Gastrocnemius medialis (tissue), 4 donors: ENCODE measurements at regions not wholly inside any gene's neighbourhood (a gene's known extent, or its start where the extent isn't known, plus 50 kb on each side); places are given as distances from the start of the nearest gene placed in this dataset.

ENCODE experiments used
- ATAC-seq, 2 donors: fragments of 150-250 bp; one replicate each; pipeline ENCODE4 v1.9.1; 2016
- DNase-seq, 2 donors: peaks; one replicate each; pipeline ENCODE4 v3.0.0-alpha.2; 2019
- H3K27ac ChIP-seq, 4 donors: fragments of 200-600 bp; sonication (generic); 1 replicate in 1 of 4; 2 replicates in 3 of 4; pipeline ENCODE4 v1.5.1; 2016 to 2018; ENCODE audit warnings: mild to moderate bottlenecking in 2 of 4, moderate library complexity in 1 of 4
- H3K27me3 ChIP-seq, 3 donors: fragments of 200-600 bp; sonication (generic) in 2 of 3; 1 replicate in 1 of 3; 2 replicates in 2 of 3; pipeline versions ENCODE4 v1.5.1 to v1.6.0; 2016 to 2019; ENCODE audit warnings: mild to moderate bottlenecking in 1 of 3, moderate library complexity in 1 of 3
- H3K36me3 ChIP-seq, 2 donors: fragments of 200-600 bp; sonication (generic) in 1 of 2; one replicate each; pipeline ENCODE4 v1.5.1; 2017 to 2018
- H3K4me1 ChIP-seq, 2 donors: fragments of 200-600 bp; sonication (generic) in 1 of 2; one replicate each; pipeline ENCODE4 v1.5.1; 2016 to 2017; ENCODE audit warnings: mild to moderate bottlenecking in 2 of 2
- H3K4me3 ChIP-seq, 4 donors: fragments of 200-600 bp; sonication (generic) in 3 of 4; 1 replicate in 1 of 4; 2 replicates in 3 of 4; pipeline ENCODE4 v1.5.1; 2016 to 2019; ENCODE audit warnings: mild to moderate bottlenecking in 2 of 4
- H3K9me3 ChIP-seq, 3 donors: fragments of 200-600 bp; sonication (generic) in 2 of 3; 1 replicate in 1 of 3; 2 replicates in 2 of 3; pipeline ENCODE4 v1.5.1; 2016 to 2019
- POLR2A ChIP-seq, 2 donors: fragments of 450-650 bp; IDR thresholded peaks; one replicate each; pipeline ENCODE4 v1.6.1; 2017; ENCODE audit warnings: antibody characterized with exemption in 2 of 2, mild to moderate bottlenecking in 2 of 2, moderate library complexity in 2 of 2
- in situ Hi-C, 4 donors: fragments of 200-750 bp; cut with MboI; loops; one replicate each; pipeline versions ENCODE4 v1.15.0 to v1.8.0; 2017; ENCODE audit warnings: low sequenced_read_pairs in 4 of 4
- intact Hi-C: fragments of 100-400 bp; cut with DNase I; formaldehyde crosslinking; loops from one replicate; pipeline ENCODE4 v1.15.1; 2023; ENCODE audit warnings: low total_unique reads
- TF ChIP-seq, protein P1 (sequence below), 5 experiments: fragments of 450-650 bp in 3 of 5; fragments of 200-600 bp in 2 of 5; sonication (generic) in 2 of 5; IDR thresholded peaks in 4 of 5; conservative IDR thresholded peaks in 1 of 5; 1 replicate in 4 of 5; 2 replicates in 1 of 5; pipeline ENCODE4 v1.5.1; 2016 to 2019; ENCODE audit warnings: antibody characterized with exemption in 5 of 5, mild to moderate bottlenecking in 3 of 5, moderate library complexity in 3 of 5

GRCh38 chr3:27581852-27582251 is 97.7 kb upstream of the SLC4A7 start:
- Histone ChIP-seq H3K4me3 (no peak overlapping the region), H3K9me3 (no peaks in the 10 kb centered on the region), H3K27me3 (no peaks in the 10 kb centered on the region), H3K27ac (no peak overlapping the region), H3K36me3 (no peaks in the 10 kb centered on the region), H3K4me1 (no peaks in the 10 kb centered on the region)
- ATAC-seq (no peak), DNase-seq (no peak)
- TF ChIP-seq, protein P1, sequence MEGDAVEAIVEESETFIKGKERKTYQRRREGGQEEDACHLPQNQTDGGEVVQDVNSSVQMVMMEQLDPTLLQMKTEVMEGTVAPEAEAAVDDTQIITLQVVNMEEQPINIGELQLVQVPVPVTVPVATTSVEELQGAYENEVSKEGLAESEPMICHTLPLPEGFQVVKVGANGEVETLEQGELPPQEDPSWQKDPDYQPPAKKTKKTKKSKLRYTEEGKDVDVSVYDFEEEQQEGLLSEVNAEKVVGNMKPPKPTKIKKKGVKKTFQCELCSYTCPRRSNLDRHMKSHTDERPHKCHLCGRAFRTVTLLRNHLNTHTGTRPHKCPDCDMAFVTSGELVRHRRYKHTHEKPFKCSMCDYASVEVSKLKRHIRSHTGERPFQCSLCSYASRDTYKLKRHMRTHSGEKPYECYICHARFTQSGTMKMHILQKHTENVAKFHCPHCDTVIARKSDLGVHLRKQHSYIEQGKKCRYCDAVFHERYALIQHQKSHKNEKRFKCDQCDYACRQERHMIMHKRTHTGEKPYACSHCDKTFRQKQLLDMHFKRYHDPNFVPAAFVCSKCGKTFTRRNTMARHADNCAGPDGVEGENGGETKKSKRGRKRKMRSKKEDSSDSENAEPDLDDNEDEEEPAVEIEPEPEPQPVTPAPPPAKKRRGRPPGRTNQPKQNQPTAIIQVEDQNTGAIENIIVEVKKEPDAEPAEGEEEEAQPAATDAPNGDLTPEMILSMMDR (IDR thresholded peaks at IDR 0.05 in 4 of 5, conservative IDR thresholded peaks at IDR 0.05 in 1 of 5) = no peak
- TF ChIP-seq POLR2A (IDR thresholded peaks at IDR 0.05) = no peak
- intact Hi-C loops (no loop called here), in situ Hi-C loops (no loop called here)

DNA sequence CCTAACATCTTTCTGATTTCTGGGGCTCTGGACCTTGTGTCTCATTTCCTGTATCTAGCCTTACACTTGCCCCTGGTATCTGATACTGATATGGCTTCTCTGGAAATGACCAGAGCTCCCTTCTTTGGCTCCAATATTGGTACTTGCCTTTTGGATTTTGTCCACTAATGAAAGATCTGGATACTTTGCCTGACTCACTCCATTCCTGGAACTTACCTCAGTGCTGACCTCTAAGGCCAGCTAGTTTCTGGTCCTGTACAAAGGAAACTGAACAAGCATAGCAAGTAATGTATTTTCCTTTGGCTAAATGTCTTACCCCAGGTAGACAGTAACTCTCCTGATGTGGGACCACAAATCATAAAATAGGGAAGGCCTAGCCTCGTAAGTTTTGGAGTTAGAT is 93.8 kb upstream of the SLC4A7 start:
- Histone ChIP-seq H3K9me3 (no peaks in the 10 kb centered on the region), H3K27ac (peak overlapping the region in 3 of 4 donors; percentile 5 to 58 (median 57)), H3K27me3 (no peaks in the 10 kb centered on the region), H3K4me1 (no peaks in the 10 kb centered on the region), H3K36me3 (no peaks in the 10 kb centered on the region), H3K4me3 (no peak overlapping the region)
- in situ Hi-C loops (no loop called here), intact Hi-C loops (no loop called here)
- ATAC-seq (no peak), DNase-seq (no peak)
- TF ChIP-seq POLR2A (IDR thresholded peaks at IDR 0.05) = no peak
- TF ChIP-seq, protein P1 (IDR thresholded peaks at IDR 0.05 in 4 of 5, conservative IDR thresholded peaks at IDR 0.05 in 1 of 5) = no peak

DNA sequence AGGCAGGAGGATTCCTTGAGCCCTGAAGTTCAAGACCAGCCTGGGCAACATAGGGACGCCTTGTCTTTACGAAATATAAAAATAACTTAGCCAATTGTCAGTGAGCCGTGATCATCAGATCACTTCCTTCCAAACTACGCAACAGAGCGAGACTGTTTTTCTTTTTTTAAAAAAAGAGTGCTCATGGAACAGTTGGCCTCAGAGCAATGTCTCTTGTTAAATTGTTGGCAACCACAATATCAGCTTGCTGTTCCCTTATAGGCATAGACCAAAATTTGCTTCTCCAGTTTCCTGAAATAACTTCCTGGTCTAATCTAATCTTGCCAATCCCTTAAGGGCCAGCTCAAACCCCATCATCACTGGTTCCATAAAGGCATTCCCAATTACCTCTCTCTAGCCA is 93.3 kb upstream of the SLC4A7 start:
- Histone ChIP-seq H3K36me3 (no peaks in the 10 kb centered on the region), H3K27ac (peak overlapping the region in 3 of 4 donors; percentile 5 to 58 (median 57)), H3K27me3 (no peaks in the 10 kb centered on the region), H3K9me3 (no peaks in the 10 kb centered on the region), H3K4me1 (no peaks in the 10 kb centered on the region), H3K4me3 (no peak overlapping the region)
- intact Hi-C loops (no loop called here), in situ Hi-C loops (no loop called here)
- DNase-seq = no peak
- ATAC-seq = peak; percentile 39 to 54
- TF ChIP-seq, protein P1 (IDR thresholded peaks at IDR 0.05 in 4 of 5, conservative IDR thresholded peaks at IDR 0.05 in 1 of 5) = no peak
- TF ChIP-seq POLR2A (IDR thresholded peaks at IDR 0.05) = no peak

GRCh38 chr3:27576171-27576570 is 92.0 kb upstream of the SLC4A7 start:
- no peak for TF ChIP-seq POLR2A (IDR thresholded peaks at IDR 0.05)
- TF ChIP-seq, protein P1 (IDR thresholded peaks at IDR 0.05 in 4 of 5, conservative IDR thresholded peaks at IDR 0.05 in 1 of 5) = no peak
- H3K4me3 ChIP-seq = no peak overlapping the region
- in situ Hi-C loops = no loop called here
- intact Hi-C loops = no loop called here
- ATAC-seq (no peak), DNase-seq (no peak)
- H3K9me3 ChIP-seq = no peaks in the 10 kb centered on the region
- no peaks in the 10 kb centered on the region for H3K36me3 ChIP-seq
- H3K27me3 ChIP-seq = no peaks in the 10 kb centered on the region
- no peak overlapping the region for H3K27ac ChIP-seq
- no peaks in the 10 kb centered on the region for H3K4me1 ChIP-seq

GRCh38 chr3:27575499-27575898 is 91.3 kb upstream of the SLC4A7 start:
- intact Hi-C loops = no loop called here
- H3K36me3 ChIP-seq = no peaks in the 10 kb centered on the region
- no peaks in the 10 kb centered on the region for H3K27me3 ChIP-seq
- no peak overlapping the region for H3K4me3 ChIP-seq
- TF ChIP-seq, protein P1 (IDR thresholded peaks at IDR 0.05 in 4 of 5, conservative IDR thresholded peaks at IDR 0.05 in 1 of 5) = no peak
- TF ChIP-seq POLR2A (IDR thresholded peaks at IDR 0.05) = no peak
- ATAC-seq (no peak), DNase-seq (no peak)
- no peaks in the 10 kb centered on the region for H3K4me1 ChIP-seq
- H3K9me3 ChIP-seq = no peaks in the 10 kb centered on the region
- in situ Hi-C loops = no loop called here
- no peak overlapping the region for H3K27ac ChIP-seq
